ENCODE measurements at regions not wholly inside any gene's neighbourhood (a gene's known extent, or its start where the extent isn't known, plus 50 kb on each side); places are given as distances from the start of the nearest gene placed in this dataset.
A peak's percentile ranks its signal among the peaks of the same experiment; 100 is the strongest.

DNA sequence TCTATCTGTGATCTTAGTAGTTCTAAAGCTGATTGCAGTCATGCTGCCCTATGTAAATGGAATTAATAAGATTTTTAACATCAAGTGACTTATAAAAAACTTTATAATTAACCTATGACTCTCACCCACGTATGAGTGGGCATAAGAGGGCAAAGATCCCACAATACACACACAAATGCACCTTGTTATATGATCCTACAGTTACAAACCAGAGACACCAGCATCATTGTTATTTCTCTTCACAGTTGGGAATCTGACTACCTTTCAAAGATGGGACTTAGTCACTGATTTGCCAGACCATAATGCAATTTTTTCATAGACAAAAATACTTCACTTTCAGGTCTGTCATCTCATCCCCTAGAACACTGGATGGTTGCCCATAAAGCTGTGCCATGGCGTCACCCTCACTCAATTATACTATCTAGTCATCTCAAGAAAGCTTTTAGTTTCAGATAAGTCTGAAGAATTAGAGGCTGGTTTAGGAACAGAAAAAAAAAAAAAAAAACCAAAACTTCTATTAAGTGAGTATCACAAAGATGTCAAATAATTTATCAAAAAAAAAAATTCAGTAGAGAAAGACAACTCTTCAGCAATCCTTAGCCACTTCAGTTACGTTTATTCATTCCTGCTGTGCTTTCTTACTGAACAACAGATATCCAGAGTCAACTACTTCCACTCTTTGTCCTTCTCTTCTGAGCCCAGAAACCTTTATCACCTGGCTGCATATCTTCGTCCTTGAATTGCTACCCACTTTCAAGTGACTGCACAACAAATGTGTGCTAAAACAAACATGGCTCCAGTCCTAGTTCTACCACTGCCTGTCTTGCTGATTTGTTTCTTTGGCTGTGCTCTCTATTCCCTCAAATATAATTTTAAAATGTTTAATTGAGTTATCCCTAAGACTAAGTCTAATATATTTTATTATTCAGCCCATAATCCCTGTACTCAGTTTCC lies 175.0 kb upstream of the CHRM2 start:
- no peak overlapping the region for H3K4me3 ChIP-seq (ENCODE audit: low read depth, low read length)
- TF ChIP-seq CTCF (IDR thresholded peaks at IDR 0.05; ENCODE audit: insufficient read depth, low read depth, low read length, missing control alignments): no peak
- DNase-seq (ENCODE audit: low read depth): peak; percentile 19

GRCh38 chr7:136692221-136692620 lies 176.2 kb upstream of the CHRM2 start:
- DNase-seq (ENCODE audit: low read depth): no peak
- no peak for TF ChIP-seq CTCF (IDR thresholded peaks at IDR 0.05; ENCODE audit: insufficient read depth, low read depth, low read length, missing control alignments)
- H3K4me3 ChIP-seq (ENCODE audit: low read depth, low read length): no peak overlapping the region

DNA sequence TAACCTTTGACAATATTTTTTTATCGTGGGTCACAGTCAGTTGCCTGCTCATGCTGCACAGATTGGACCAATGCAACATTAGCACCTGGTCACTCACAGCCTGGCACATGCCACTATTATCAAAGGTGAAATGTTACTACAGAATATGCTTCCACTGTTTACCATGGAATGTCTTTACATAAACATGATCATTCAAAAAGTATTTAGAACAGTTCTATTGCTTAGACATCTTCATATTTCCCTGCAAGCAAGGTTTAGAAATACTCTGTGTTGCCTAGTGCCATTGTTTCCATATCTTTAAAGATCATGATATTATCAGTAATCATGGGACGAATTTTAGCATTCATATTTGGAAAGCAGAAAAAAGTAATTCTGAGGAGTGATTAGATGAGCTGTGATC lies 179.9 kb upstream of the CHRM2 start:
- DNase-seq (ENCODE audit: low read depth): no peak
- TF ChIP-seq CTCF (IDR thresholded peaks at IDR 0.05; ENCODE audit: insufficient read depth, low read depth, low read length, missing control alignments): no peak
- no peak overlapping the region for H3K4me3 ChIP-seq (ENCODE audit: low read depth, low read length)

DNA sequence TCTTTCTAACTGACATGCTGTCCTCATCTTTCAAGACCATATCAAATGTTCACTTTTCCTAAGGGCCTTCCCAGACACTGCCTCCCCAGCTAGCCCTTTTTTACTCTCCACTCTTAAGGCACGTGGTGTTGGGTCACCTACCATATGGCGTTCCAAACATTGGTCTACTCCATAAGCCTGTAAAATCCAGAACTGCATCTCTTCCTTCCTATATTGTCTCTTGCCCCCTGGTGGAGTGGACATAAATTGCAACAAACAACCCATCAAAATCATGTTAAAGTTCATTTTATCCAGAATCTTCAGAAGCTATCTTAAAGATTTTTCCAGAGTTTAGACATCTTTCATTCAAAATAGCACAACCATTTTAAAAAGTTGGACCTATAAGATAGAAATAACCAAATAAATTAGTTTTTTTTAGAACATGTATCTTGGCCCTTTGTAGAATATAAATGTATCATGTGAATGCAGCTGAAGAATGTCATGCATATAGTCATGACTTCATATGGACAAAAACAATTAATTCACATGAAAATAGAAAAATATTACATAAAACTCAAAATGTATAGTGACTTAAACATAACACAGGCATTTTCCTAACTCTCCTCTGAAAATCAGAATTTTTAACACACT lies 180.6 kb upstream of the CHRM2 start:
- peak; percentile 38 for DNase-seq (ENCODE audit: low read depth)
- peak; percentile 59 for TF ChIP-seq CTCF (IDR thresholded peaks at IDR 0.05; ENCODE audit: insufficient read depth, low read depth, low read length, missing control alignments)
- no peak overlapping the region for H3K4me3 ChIP-seq (ENCODE audit: low read depth, low read length)

- DNase-seq (ENCODE audit: low read depth): no peak
- no peak for TF ChIP-seq CTCF (IDR thresholded peaks at IDR 0.05; ENCODE audit: insufficient read depth, low read depth, low read length, missing control alignments)
- H3K4me3 ChIP-seq (ENCODE audit: low read depth, low read length): no peak overlapping the region
Observed at GRCh38 chr7:136685501-136686173, 182.8 kb upstream of the CHRM2 start.

DNA sequence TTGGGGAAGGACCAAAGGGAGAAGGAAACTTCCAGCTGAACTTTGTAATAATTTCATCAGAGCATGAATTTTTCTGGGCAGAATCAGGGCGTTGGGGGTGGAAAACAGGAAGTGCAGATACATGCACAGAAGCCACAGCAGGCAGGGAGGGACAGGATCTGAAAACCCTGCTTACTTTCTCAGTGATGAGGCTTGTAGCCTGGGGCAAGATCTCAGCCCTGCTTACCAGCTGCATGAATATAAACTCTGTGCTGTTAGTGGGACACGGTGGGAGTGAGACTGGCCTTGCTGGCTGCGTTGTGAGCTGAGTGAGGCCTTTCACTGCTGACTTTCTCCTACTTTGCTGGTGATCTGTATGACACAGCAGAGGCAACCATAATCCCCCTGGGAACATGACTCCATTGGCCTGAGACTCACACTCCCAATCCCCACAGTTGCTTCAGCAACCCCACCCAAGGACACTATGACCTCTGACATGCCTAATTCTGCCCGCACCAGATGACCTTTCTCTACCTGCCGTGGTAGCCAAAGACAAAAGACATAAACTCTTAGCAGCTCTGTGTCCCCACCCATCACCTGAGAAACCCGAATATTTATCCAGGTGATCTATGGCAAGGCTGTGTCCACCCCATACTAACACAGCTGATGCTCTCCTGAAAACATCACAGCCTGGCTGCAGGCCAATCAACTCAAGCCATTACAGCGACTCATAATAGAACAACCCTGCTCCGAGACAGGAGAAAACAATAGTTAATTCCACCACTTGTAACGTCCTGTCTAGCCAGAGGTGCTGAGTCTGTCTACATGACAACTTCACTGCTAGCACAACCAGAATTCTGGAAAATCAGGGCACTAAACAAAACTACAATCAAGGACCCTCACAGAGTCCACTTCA lies 190.7 kb upstream of the CHRM2 start:
- no peak for TF ChIP-seq CTCF (IDR thresholded peaks at IDR 0.05; ENCODE audit: insufficient read depth, low read depth, low read length, missing control alignments)
- no peak overlapping the region for H3K4me3 ChIP-seq (ENCODE audit: low read depth, low read length)

More for the DNA sequence above, 190.7 kb upstream of the CHRM2 start:
- peak; percentile 70 for DNase-seq (ENCODE audit: low read depth)

Data from GM12865 (cell line).